ENCODE measurements at regions not wholly inside any gene's neighbourhood (a gene's known extent, or its start where the extent isn't known, plus 50 kb on each side); places are given as distances from the start of the nearest gene placed in this dataset.

GRCh38 chr1:88250915-88251314 lies 433.2 kb upstream of the PKN2 start:
- H3K27me3 ChIP-seq (ENCODE audit: insufficient read depth, poor library complexity, severe bottlenecking): no peaks in the 10 kb centered on the region
- no peak overlapping the region for H3K27ac ChIP-seq (ENCODE audit: poor library complexity, severe bottlenecking)
- no peak for ATAC-seq (ENCODE audit: low read depth)
- no peaks in the 10 kb centered on the region for H3K4me1 ChIP-seq (ENCODE audit: insufficient read depth, poor library complexity, severe bottlenecking)
- DNase-seq (ENCODE audit: low spot score): no peak
- H3K4me3 ChIP-seq (ENCODE audit: severe bottlenecking): no peak overlapping the region
- no peaks in the 10 kb centered on the region for H3K9me3 ChIP-seq (ENCODE audit: severe bottlenecking)
- H3K36me3 ChIP-seq (ENCODE audit: low read depth): no peaks in the 10 kb centered on the region
- TF ChIP-seq CTCF (IDR thresholded peaks at IDR 0.05; ENCODE audit: poor library complexity, severe bottlenecking): no peak

- no peak for ATAC-seq (ENCODE audit: low read depth)
- Histone ChIP-seq H3K9me3 (ENCODE audit: severe bottlenecking) (no peaks in the 10 kb centered on the region), H3K4me1 (ENCODE audit: insufficient read depth, poor library complexity, severe bottlenecking) (no peaks in the 10 kb centered on the region), H3K27ac (ENCODE audit: poor library complexity, severe bottlenecking) (no peak overlapping the region), H3K4me3 (ENCODE audit: severe bottlenecking) (no peak overlapping the region), H3K36me3 (ENCODE audit: low read depth) (no peaks in the 10 kb centered on the region), H3K27me3 (ENCODE audit: insufficient read depth, poor library complexity, severe bottlenecking) (no peaks in the 10 kb centered on the region)
- no peak for DNase-seq (ENCODE audit: low spot score)
- TF ChIP-seq CTCF (IDR thresholded peaks at IDR 0.05; ENCODE audit: poor library complexity, severe bottlenecking): no peak
These were observed 431.3 kb upstream of the PKN2 start for GRCh38 chr1:88252745-88253144.

- Histone ChIP-seq H3K9me3 (ENCODE audit: severe bottlenecking) (no peaks in the 10 kb centered on the region), H3K27me3 (ENCODE audit: insufficient read depth, poor library complexity, severe bottlenecking) (peaks cover 3% of the 10 kb centered on the region), H3K27ac (ENCODE audit: poor library complexity, severe bottlenecking) (no peak overlapping the region), H3K4me1 (ENCODE audit: insufficient read depth, poor library complexity, severe bottlenecking) (no peaks in the 10 kb centered on the region), H3K4me3 (ENCODE audit: severe bottlenecking) (no peak overlapping the region), H3K36me3 (ENCODE audit: low read depth) (no peaks in the 10 kb centered on the region)
- TF ChIP-seq CTCF (IDR thresholded peaks at IDR 0.05; ENCODE audit: poor library complexity, severe bottlenecking): no peak
- ATAC-seq (ENCODE audit: low read depth) (no peak), DNase-seq (ENCODE audit: low spot score) (no peak)
These were observed 418.5 kb upstream of the PKN2 start for GRCh38 chr1:88265606-88266005.

GRCh38 chr1:88266051-88266450 lies 418.0 kb upstream of the PKN2 start:
- H3K4me3 ChIP-seq (ENCODE audit: severe bottlenecking): no peak overlapping the region
- DNase-seq (ENCODE audit: low spot score): no peak
- H3K4me1 ChIP-seq (ENCODE audit: insufficient read depth, poor library complexity, severe bottlenecking): no peaks in the 10 kb centered on the region
- TF ChIP-seq CTCF (IDR thresholded peaks at IDR 0.05; ENCODE audit: poor library complexity, severe bottlenecking): no peak
- ATAC-seq (ENCODE audit: low read depth): no peak
- no peaks in the 10 kb centered on the region for H3K9me3 ChIP-seq (ENCODE audit: severe bottlenecking)
- no peaks in the 10 kb centered on the region for H3K36me3 ChIP-seq (ENCODE audit: low read depth)
- H3K27ac ChIP-seq (ENCODE audit: poor library complexity, severe bottlenecking): no peak overlapping the region
- H3K27me3 ChIP-seq (ENCODE audit: insufficient read depth, poor library complexity, severe bottlenecking): peaks cover 3% of the 10 kb centered on the region

GRCh38 chr1:88272216-88272615 lies 411.9 kb upstream of the PKN2 start:
- Histone ChIP-seq H3K27me3 (ENCODE audit: insufficient read depth, poor library complexity, severe bottlenecking) (peaks cover 3% of the 10 kb centered on the region), H3K9me3 (ENCODE audit: severe bottlenecking) (no peaks in the 10 kb centered on the region), H3K4me1 (ENCODE audit: insufficient read depth, poor library complexity, severe bottlenecking) (no peaks in the 10 kb centered on the region), H3K4me3 (ENCODE audit: severe bottlenecking) (no peak overlapping the region), H3K27ac (ENCODE audit: poor library complexity, severe bottlenecking) (no peak overlapping the region), H3K36me3 (ENCODE audit: low read depth) (no peaks in the 10 kb centered on the region)
- ATAC-seq (ENCODE audit: low read depth): no peak
- TF ChIP-seq CTCF (IDR thresholded peaks at IDR 0.05; ENCODE audit: poor library complexity, severe bottlenecking): no peak
- DNase-seq (ENCODE audit: low spot score): no peak

All from RWPE2 (cell line).